HG03565 (cell line): ENCODE measurements at regions not wholly inside any gene's neighbourhood (a gene's known extent, or its start where the extent isn't known, plus 50 kb on each side); places are given as distances from the start of the nearest gene placed in this dataset.

Experiments
- ATAC-seq: cut with Tn5 transposase; IDR thresholded peaks from one replicate; pipeline ENCODE4 v1.9.1; 2021; ENCODE audit warnings: mild to moderate bottlenecking, moderate library complexity; ENCODE audit not compliant: unreplicated experiment

DNA sequence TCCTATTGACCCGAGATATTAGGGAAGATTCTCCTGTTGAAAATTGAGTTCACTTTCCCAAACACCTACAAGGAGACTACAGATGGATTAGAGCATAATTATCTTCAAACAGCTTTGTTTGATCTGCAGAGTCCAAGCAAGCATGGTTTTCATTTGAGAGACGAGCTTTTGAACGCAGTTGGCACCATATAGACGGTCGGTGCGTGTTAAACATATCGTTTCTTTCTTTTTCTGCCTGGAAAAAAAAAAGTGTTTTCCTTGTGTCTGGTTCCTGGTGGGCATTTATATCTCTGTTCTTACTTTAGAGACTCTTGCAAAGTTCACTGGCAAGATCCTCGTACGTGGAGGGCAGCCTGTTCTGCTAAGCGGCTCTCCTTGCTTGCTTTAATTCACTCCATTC, 248.9 kb downstream of the TMEM182 start:
- no peak for ATAC-seq

DNA sequence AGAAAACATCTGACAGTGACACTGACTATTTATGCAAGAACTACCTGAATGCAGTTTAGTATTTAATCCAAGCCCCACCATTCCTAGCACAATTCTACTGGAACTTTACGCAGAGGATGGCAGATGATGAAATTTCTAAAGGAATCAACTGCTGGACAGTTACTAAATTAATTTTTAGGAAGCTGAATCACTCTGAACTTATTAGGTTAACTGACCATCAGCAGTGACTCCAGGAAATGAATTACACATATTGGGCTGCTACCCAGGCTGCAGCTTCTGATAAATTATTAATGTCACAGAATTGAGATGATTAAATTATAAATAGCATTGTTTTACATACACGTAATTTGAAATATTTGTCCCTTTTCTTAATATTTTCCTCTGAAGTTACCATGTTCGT, 250.8 kb downstream of the TMEM182 start:
- ATAC-seq, result no peak

DNA sequence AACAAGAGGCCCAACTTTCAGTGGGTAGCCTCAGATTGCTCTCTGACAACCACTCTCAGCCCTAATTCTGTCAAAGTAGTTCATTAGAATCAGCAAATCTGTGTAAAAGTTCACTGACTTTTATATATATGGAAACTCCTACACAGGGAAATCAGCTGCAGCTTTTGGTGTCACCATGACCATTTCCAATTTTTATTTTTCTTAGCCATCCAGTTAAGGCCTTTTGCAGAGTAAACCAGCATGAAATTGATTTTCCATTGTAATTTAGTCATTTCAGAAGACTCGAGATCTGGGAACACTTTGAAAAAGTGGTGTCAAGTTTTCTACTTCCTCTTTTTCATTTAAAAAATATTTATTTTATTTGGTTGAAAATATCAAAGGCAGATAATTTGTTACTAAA, 263.2 kb downstream of the TMEM182 start:
- no peak for ATAC-seq

DNA sequence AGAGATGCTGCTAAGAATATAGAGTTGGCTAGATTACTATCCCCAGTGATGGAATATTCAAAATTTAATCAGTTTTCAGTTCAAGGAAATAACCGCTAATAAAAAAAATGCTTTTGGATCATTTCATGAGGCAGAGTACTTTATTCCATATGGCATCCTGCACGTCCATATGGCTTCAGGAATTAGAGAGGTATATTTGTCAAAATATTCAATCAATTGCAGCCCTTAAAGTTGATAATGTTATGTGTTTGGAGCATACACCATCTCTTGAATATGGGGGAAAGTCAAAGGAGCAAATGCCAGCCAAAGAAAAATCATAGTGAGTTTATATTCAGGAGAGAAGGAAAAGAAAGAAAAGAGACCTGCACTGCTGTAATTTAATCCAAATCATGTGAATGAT, 266.4 kb downstream of the TMEM182 start:
- no peak for ATAC-seq
